Muscle of arm (tissue), 1 donor: ENCODE measurements at regions not wholly inside any gene's neighbourhood (a gene's known extent, or its start where the extent isn't known, plus 50 kb on each side); places are given as distances from the start of the nearest gene placed in this dataset.

Source experiments
- DNase-seq: peaks from one replicate; pipeline ENCODE4 v3.0.0-alpha.2; 2013

GRCh38 chr7:124423863-124424262 is 341.7 kb downstream of the GPR37 start:
- no peak for DNase-seq

- DNase-seq, result no peak
Observed at GRCh38 chr7:124422081-124422480, 343.5 kb downstream of the GPR37 start.

GRCh38 chr7:124420367-124420766 is 345.2 kb downstream of the GPR37 start:
- no peak for DNase-seq

GRCh38 chr7:124413029-124413428 is 352.6 kb downstream of the GPR37 start:
- DNase-seq, result no peak

GRCh38 chr7:124412531-124412930 is 353.1 kb downstream of the GPR37 start:
- DNase-seq, result no peak

- no peak for DNase-seq
Observed at GRCh38 chr7:124411796-124412195, 353.8 kb downstream of the GPR37 start.

- DNase-seq, result no peak
Observed at GRCh38 chr7:124403587-124403986, 362.0 kb downstream of the GPR37 start.

- no peak for DNase-seq
Observed at GRCh38 chr7:124403112-124403511, 362.5 kb downstream of the GPR37 start.

- no peak for DNase-seq
Observed at GRCh38 chr7:124399941-124400340, 365.7 kb downstream of the GPR37 start.

GRCh38 chr7:124398937-124399552 is 366.2 kb upstream of the TMEM229A start:
- no peak for DNase-seq

- no peak for DNase-seq
Observed at GRCh38 chr7:124397134-124397533, 364.3 kb upstream of the TMEM229A start.

- DNase-seq, result no peak
Observed at GRCh38 chr7:124390301-124390700, 357.4 kb upstream of the TMEM229A start.

- no peak for DNase-seq
Observed at GRCh38 chr7:124388751-124389150, 355.9 kb upstream of the TMEM229A start.

GRCh38 chr7:124387056-124387455 is 354.2 kb upstream of the TMEM229A start:
- DNase-seq, result no peak

- no peak for DNase-seq
Observed at GRCh38 chr7:124379296-124379695, 346.4 kb upstream of the TMEM229A start.

- no peak for DNase-seq
Observed at GRCh38 chr7:124376111-124376510, 343.2 kb upstream of the TMEM229A start.

- no peak for DNase-seq
Observed at GRCh38 chr7:124375391-124375790, 342.5 kb upstream of the TMEM229A start.

GRCh38 chr7:124369310-124369709 is 336.4 kb upstream of the TMEM229A start:
- DNase-seq, result no peak

GRCh38 chr7:124366118-124366517 is 333.3 kb upstream of the TMEM229A start:
- no peak for DNase-seq

- no peak for DNase-seq
Observed at GRCh38 chr7:124364283-124364682, 331.4 kb upstream of the TMEM229A start.

- DNase-seq, result no peak
Observed at GRCh38 chr7:124354201-124354600, 321.3 kb upstream of the TMEM229A start.

- DNase-seq, result no peak
Observed at GRCh38 chr7:124351950-124352349, 319.1 kb upstream of the TMEM229A start.

GRCh38 chr7:124349443-124349842 is 316.6 kb upstream of the TMEM229A start:
- no peak for DNase-seq

- no peak for DNase-seq
Observed at GRCh38 chr7:124338861-124339260, 306.0 kb upstream of the TMEM229A start.
